Stimulated activated CD8-positive, alpha-beta memory T cell treated with anti-CD3 and anti-CD28 coated beads, Interleukin-7, amount 100 ng/mL, for 1 hour (primary cell): ENCODE measurements at regions not wholly inside any gene's neighbourhood (a gene's known extent, or its start where the extent isn't known, plus 50 kb on each side); places are given as distances from the start of the nearest gene placed in this dataset.

Source experiments
- DNase-seq, 2 donors: peaks; one replicate each; pipeline ENCODE4 v3.0.0-alpha.2; 2020; ENCODE audit warnings: low read depth in 2 of 2

- DNase-seq, result no peak
Measured at GRCh38 chr7:68424658-68425297, 1173.5 kb upstream of the AUTS2 start.

- no peak for DNase-seq
Measured at GRCh38 chr7:68425377-68425776, 1172.9 kb upstream of the AUTS2 start.

- DNase-seq, result no peak
Measured at GRCh38 chr7:68429411-68430117, 1168.7 kb upstream of the AUTS2 start.

GRCh38 chr7:68432585-68432984 lies 1165.7 kb upstream of the AUTS2 start:
- no peak for DNase-seq

- DNase-seq, result no peak
Measured at GRCh38 chr7:68433462-68434070, 1164.7 kb upstream of the AUTS2 start.

- no peak for DNase-seq
Measured at GRCh38 chr7:68434857-68435256, 1163.4 kb upstream of the AUTS2 start.

- no peak for DNase-seq
Measured at GRCh38 chr7:68438016-68438415, 1160.3 kb upstream of the AUTS2 start.

- DNase-seq, result no peak
Measured at GRCh38 chr7:68438811-68439210, 1159.5 kb upstream of the AUTS2 start.

- DNase-seq, result no peak
Measured at GRCh38 chr7:68439897-68440296, 1158.4 kb upstream of the AUTS2 start.

- no peak for DNase-seq
Measured at GRCh38 chr7:68440866-68441265, 1157.4 kb upstream of the AUTS2 start.

- no peak for DNase-seq
Measured at GRCh38 chr7:68441645-68442044, 1156.6 kb upstream of the AUTS2 start.

GRCh38 chr7:68442931-68443631 lies 1155.2 kb upstream of the AUTS2 start:
- DNase-seq, result no peak

- DNase-seq, result no peak
Measured at GRCh38 chr7:68444042-68444441, 1154.2 kb upstream of the AUTS2 start.

- DNase-seq, result no peak
Measured at GRCh38 chr7:68444956-68445355, 1153.3 kb upstream of the AUTS2 start.

- DNase-seq, result no peak
Measured at GRCh38 chr7:68446183-68446582, 1152.1 kb upstream of the AUTS2 start.

- no peak for DNase-seq
Measured at GRCh38 chr7:68449099-68449498, 1149.2 kb upstream of the AUTS2 start.

- DNase-seq, result no peak
Measured at GRCh38 chr7:68449816-68450215, 1148.5 kb upstream of the AUTS2 start.

GRCh38 chr7:68454931-68455330 lies 1143.3 kb upstream of the AUTS2 start:
- DNase-seq, result no peak

GRCh38 chr7:68456469-68456868 lies 1141.8 kb upstream of the AUTS2 start:
- no peak for DNase-seq

GRCh38 chr7:68457481-68457880 lies 1140.8 kb upstream of the AUTS2 start:
- DNase-seq, result no peak

GRCh38 chr7:68458010-68458908 lies 1140.0 kb upstream of the AUTS2 start:
- DNase-seq, result no peak

- DNase-seq, result no peak
Measured at GRCh38 chr7:68461430-68461829, 1136.8 kb upstream of the AUTS2 start.
